RWPE1 (cell line): ENCODE measurements at regions not wholly inside any gene's neighbourhood (a gene's known extent, or its start where the extent isn't known, plus 50 kb on each side); places are given as distances from the start of the nearest gene placed in this dataset.
A peak's percentile ranks its signal among the peaks of the same experiment; 100 is the strongest.

Experiments
- CTCF ChIA-PET: fragments of 350-600 bp; sonication (Branson Sonifier 250); formaldehyde crosslinking; extraction: SDS; loops from one replicate; lab custom pipeline; 2021; lab: Yijun Ruan, JAX
- POLR2A ChIA-PET: fragments of 400-600 bp; formaldehyde crosslinking; extraction: SDS; loops from one replicate; lab custom pipeline; 2020; ENCODE audit warnings: antibody characterized with exemption; ENCODE audit not compliant: low non-redundant PET; lab: Yijun Ruan, JAX
- DNase-seq: peaks from one replicate; pipeline ENCODE4 v3.0.0; 2012; ENCODE audit warnings: low spot score
- H3K27ac ChIP-seq: fragments of 450-650 bp; 2 replicates; pipeline ENCODE4 v1.5.1; 2017
- CTCF ChIP-seq: fragments of 450-650 bp; conservative IDR thresholded peaks from 2 replicates; pipeline ENCODE4 v1.5.1; 2017; ENCODE audit warnings: low read depth, mild to moderate bottlenecking

- peak; percentile 84 for DNase-seq
- no peak for TF ChIP-seq CTCF
- peak overlapping the region; percentile 85 for H3K27ac ChIP-seq
- CTCF ChIA-PET, result interaction anchor here (0.6 to 0.7 kb wide), 2 partner anchors 15 to 1152 kb away, joined by 3 read pairs; no protein-coding TSS in a partner anchor
- POLR2A ChIA-PET, result no interaction called here
Measured at GRCh38 chr10:29714096-29714874, 79.5 kb upstream of the SVIL start.

GRCh38 chr10:29713450-29713849 is 78.7 kb upstream of the SVIL start:
- CTCF ChIA-PET, result interaction anchor here (0.6 to 1.0 kb wide), 3 partner anchors 15 to 1151 kb away, joined by 3 read pairs; no protein-coding TSS in a partner anchor
- POLR2A ChIA-PET, result no interaction called here
- DNase-seq, result no peak
- TF ChIP-seq CTCF, result no peak
- no peak overlapping the region for H3K27ac ChIP-seq

GRCh38 chr10:29712108-29712507 is 77.3 kb upstream of the SVIL start:
- TF ChIP-seq CTCF, result no peak
- no peak overlapping the region for H3K27ac ChIP-seq
- CTCF ChIA-PET, result interaction anchor here (0.6 to 0.7 kb wide), 2 partner anchors 18 to 112 kb away, joined by 3 to 4 read pairs; no protein-coding TSS in a partner anchor
- POLR2A ChIA-PET, result no interaction called here
- DNase-seq, result no peak

- no peak for DNase-seq
- TF ChIP-seq CTCF, result no peak
- ChIA-PET CTCF (interaction anchor here (0.5 kb wide), 1 partner anchor 144 kb away, joined by 4 read pairs; no protein-coding TSS in a partner anchor), POLR2A (no interaction called here)
- no peak overlapping the region for H3K27ac ChIP-seq
Measured at GRCh38 chr10:29710128-29710527, 75.4 kb upstream of the SVIL start.

- H3K27ac ChIP-seq, result no peak overlapping the region
- DNase-seq, result no peak
- ChIA-PET CTCF (no interaction called here), POLR2A (no interaction called here)
- no peak for TF ChIP-seq CTCF
Measured at GRCh38 chr10:29709484-29710002, 74.8 kb upstream of the SVIL start.

GRCh38 chr10:29703271-29703670 is 68.5 kb upstream of the SVIL start:
- ChIA-PET CTCF (no interaction called here), POLR2A (no interaction called here)
- DNase-seq, result no peak
- no peak for TF ChIP-seq CTCF
- no peak overlapping the region for H3K27ac ChIP-seq
